H9 (cell line): ENCODE measurements at regions not wholly inside any gene's neighbourhood (a gene's known extent, or its start where the extent isn't known, plus 50 kb on each side); places are given as distances from the start of the nearest gene placed in this dataset.

Experiments used
- DNase-seq: peaks from one replicate; pipeline ENCODE4 v3.0.0-alpha.2; 2017
- H2AFZ ChIP-seq: one replicate; pipeline ENCODE4 v1.6.1; 2013; ENCODE audit warnings: mild to moderate bottlenecking, low read length, control low read depth, moderate library complexity
- H2AK5ac ChIP-seq: 2 replicates; pipeline ENCODE4 v1.6.1; 2013; ENCODE audit warnings: low read length, control low read depth, mixed read lengths; ENCODE audit not compliant: insufficient read length
- H2BK120ac ChIP-seq: one replicate; pipeline ENCODE4 v1.6.1; 2013; ENCODE audit warnings: low read depth, mild to moderate bottlenecking, low read length, control low read depth, inconsistent platforms; ENCODE audit not compliant: poor library complexity, severe bottlenecking
- H2BK12ac ChIP-seq: 2 replicates; pipeline ENCODE4 v1.6.1; 2013; ENCODE audit warnings: low read length, control low read depth, mixed read lengths, low read depth; ENCODE audit not compliant: insufficient read length
- H2BK15ac ChIP-seq: 2 replicates; pipeline ENCODE4 v1.6.1; 2013; ENCODE audit warnings: low read depth, low read length, control low read depth
- H2BK20ac ChIP-seq: one replicate; pipeline ENCODE4 v1.6.1; 2013; ENCODE audit warnings: low read depth, mild to moderate bottlenecking, low read length, control low read depth, inconsistent platforms; ENCODE audit not compliant: poor library complexity, severe bottlenecking
- H2BK5ac ChIP-seq: 2 replicates; pipeline ENCODE4 v1.6.1; 2013; ENCODE audit warnings: low read length, control low read depth, mixed read lengths; ENCODE audit not compliant: insufficient read length
- H3K14ac ChIP-seq: 2 replicates; pipeline ENCODE4 v1.6.1; 2013; ENCODE audit warnings: low read length, control low read depth; ENCODE audit not compliant: insufficient read depth
- H3K18ac ChIP-seq: 2 replicates; pipeline ENCODE4 v1.6.1; 2013; ENCODE audit warnings: low read depth, mild to moderate bottlenecking, mixed read lengths, low read length, control low read depth; ENCODE audit not compliant: insufficient read length
- H3K23ac ChIP-seq: 2 replicates; pipeline ENCODE4 v1.6.1; 2013; ENCODE audit warnings: low read length, control low read depth, mixed read lengths, low read depth; ENCODE audit not compliant: insufficient read length
- H3K23me2 ChIP-seq: 2 replicates; pipeline ENCODE4 v1.6.1; 2013; ENCODE audit warnings: low read depth, mild to moderate bottlenecking, mixed read lengths, low read length, control low read depth; ENCODE audit not compliant: insufficient read length, poor library complexity, severe bottlenecking
- H3K27ac ChIP-seq: 2 replicates; pipeline ENCODE4 v1.5.1; 2013; ENCODE audit warnings: low read length, control low read depth, mixed read lengths, low read depth; ENCODE audit not compliant: insufficient read length
- H3K27me3 ChIP-seq: 2 replicates; pipeline ENCODE4 v1.6.1; 2013; ENCODE audit warnings: low read length, control low read depth, inconsistent platforms; ENCODE audit not compliant: insufficient read depth
- H3K4ac ChIP-seq: 2 replicates; pipeline ENCODE4 v1.6.1; 2013; ENCODE audit warnings: low read depth, mild to moderate bottlenecking, control low read depth, inconsistent platforms, low read length, moderate library complexity
- H3K4me1 ChIP-seq: 2 replicates; pipeline ENCODE4 v1.6.1; 2013; ENCODE audit warnings: low read length, control low read depth, inconsistent platforms; ENCODE audit not compliant: insufficient read depth
- H3K4me2 ChIP-seq: 2 replicates; pipeline ENCODE4 v1.6.1; 2013; ENCODE audit warnings: low read length, control low read depth, mixed read lengths; ENCODE audit not compliant: insufficient read length, insufficient read depth
- H3K56ac ChIP-seq: 2 replicates; pipeline ENCODE4 v1.6.1; 2013; ENCODE audit warnings: low read depth, mild to moderate bottlenecking, mixed read lengths, low read length, control low read depth; ENCODE audit not compliant: insufficient read length
- H3K79me1 ChIP-seq: 2 replicates; pipeline ENCODE4 v1.6.1; 2013; ENCODE audit warnings: low read depth, mild to moderate bottlenecking, moderate library complexity, low read length, control low read depth, inconsistent platforms; ENCODE audit not compliant: insufficient read depth, poor library complexity, severe bottlenecking
- H3K79me2 ChIP-seq: 2 replicates; pipeline ENCODE4 v1.6.1; 2013; ENCODE audit warnings: low read length, control low read depth, inconsistent platforms; ENCODE audit not compliant: insufficient read depth
- H3K9ac ChIP-seq: 2 replicates; pipeline ENCODE4 v1.6.1; 2013; ENCODE audit warnings: low read length, control low read depth, mixed read lengths; ENCODE audit not compliant: insufficient read length; ENCODE audit errors: extremely low read depth
- H3K9me3 ChIP-seq: one replicate; pipeline ENCODE4 v1.6.1; 2013; ENCODE audit warnings: low read depth, low read length, inconsistent platforms; ENCODE audit not compliant: control insufficient read depth
- H3T11ph ChIP-seq: one replicate; pipeline ENCODE4 v1.6.1; 2013; ENCODE audit warnings: mild to moderate bottlenecking, low read length, control low read depth, inconsistent platforms
- H4K20me1 ChIP-seq: one replicate; pipeline ENCODE4 v1.6.1; 2013; ENCODE audit not compliant: control insufficient read depth, insufficient read length, insufficient read depth
- H4K5ac ChIP-seq: 2 replicates; pipeline ENCODE4 v1.6.1; 2013; ENCODE audit warnings: low read depth, mild to moderate bottlenecking, mixed read lengths, low read length, control low read depth; ENCODE audit not compliant: insufficient read length
- H4K8ac ChIP-seq: replicated peaks from 2 replicates; pipeline ENCODE4 v1.6.1; 2013; ENCODE audit warnings: low read length, control low read depth, mixed read lengths, low read depth; ENCODE audit not compliant: insufficient read length
- H4K91ac ChIP-seq: 2 replicates; pipeline ENCODE4 v1.6.1; 2013; ENCODE audit warnings: low read depth, mild to moderate bottlenecking, moderate library complexity, mixed read lengths, low read length, control low read depth; ENCODE audit not compliant: insufficient read length
- H3K27ac Mint-ChIP-seq, 3 experiments: 2 replicates in 2 of 3; 3 replicates in 1 of 3; pipeline ENCODE4 v1.8.0; 2020 to 2021; ENCODE audit warnings: mixed read lengths in 3 of 3, mild to moderate bottlenecking in 1 of 3, moderate library complexity in 1 of 3
- H3K27me3 Mint-ChIP-seq: 2 replicates; pipeline ENCODE4 v1.8.0; 2021; ENCODE audit warnings: low read depth, mild to moderate bottlenecking, moderate library complexity, mixed read lengths
- H3K36me3 Mint-ChIP-seq, 3 experiments: 2 replicates in 2 of 3; 3 replicates in 1 of 3; pipeline ENCODE4 v1.8.0; 2020 to 2021; ENCODE audit warnings: low read depth in 3 of 3, mixed read lengths in 3 of 3; ENCODE audit not compliant: insufficient read depth in 1 of 3
- H3K4me1 Mint-ChIP-seq, 2 experiments: 2 replicates each; pipeline ENCODE4 v1.8.0; 2020; ENCODE audit warnings: mixed read lengths in 2 of 2
- H3K4me3 Mint-ChIP-seq, 2 experiments: 2 replicates in 1 of 2; 3 replicates in 1 of 2; pipeline ENCODE4 v1.8.0; 2020 to 2021; ENCODE audit warnings: mild to moderate bottlenecking in 2 of 2, mixed read lengths in 2 of 2, moderate library complexity in 1 of 2
- H3K9me3 Mint-ChIP-seq, 2 experiments: 2 replicates in 1 of 2; 3 replicates in 1 of 2; pipeline ENCODE4 v1.8.0; 2020; ENCODE audit warnings: mild to moderate bottlenecking in 2 of 2, mixed read lengths in 2 of 2, moderate library complexity in 1 of 2
- WGBS: extraction: QIAGEN DNeasy Blood & Tissue Kit; methylation state at CpG from one replicate; pipeline ENCODE4 v1.1.7; 2013; ENCODE audit warnings: missing lambda C conversion rate, low lambda C conversion rate, mixed read lengths; ENCODE audit not compliant: insufficient read length; ENCODE audit errors: extremely low coverage; 5-methylcytosine and 5-hydroxymethylcytosine counted together
- TF ChIP-seq, protein P1 (sequence below): fragments of 200-600 bp; sonication (generic); conservative IDR thresholded peaks from 3 replicates; pipeline ENCODE4 v1.8.0; 2021; ENCODE audit warnings: antibody characterized with exemption, mild to moderate bottlenecking

DNA sequence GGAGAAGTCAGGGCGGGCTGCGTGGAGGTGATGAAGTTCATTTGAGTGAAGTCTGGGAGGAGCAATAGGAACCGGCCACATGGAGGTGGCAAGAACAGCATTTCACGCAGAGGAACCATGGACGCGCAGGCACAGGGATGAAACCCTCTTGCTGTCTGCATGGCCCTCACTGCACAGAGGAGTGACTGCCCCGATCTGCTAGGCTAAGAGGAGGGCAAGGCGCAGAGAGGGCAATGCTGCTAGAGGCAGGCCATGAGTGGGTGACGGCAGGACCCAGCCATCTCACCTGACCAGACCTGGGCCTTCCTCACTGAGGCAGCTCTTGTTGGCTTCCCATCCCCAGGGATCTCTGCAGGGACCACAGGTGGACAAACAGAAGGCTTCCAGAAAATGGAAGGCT is 90.3 kb downstream of the BARX1 start:
- Histone ChIP-seq H3K23ac (no peak overlapping the region), H4K5ac (no peak overlapping the region), H3K4me1 (peaks cover 3% of the 10 kb centered on the region; the same call in 1 of the 2 replicates), H3K27ac (no peak overlapping the region), H3K23me2 (no peaks in the 10 kb centered on the region), H3K4me2 (no peak overlapping the region), H3K9me3 (no peaks in the 10 kb centered on the region), H2BK20ac (no peak overlapping the region), H3K79me1 (no peaks in the 10 kb centered on the region), H3K14ac (no peak overlapping the region), H2BK120ac (no peak overlapping the region), H2AFZ (no peak overlapping the region), H3K27me3 (no peaks in the 10 kb centered on the region), H3K18ac (no peak overlapping the region), H3K56ac (no peak overlapping the region), H2BK12ac (no peak overlapping the region), H3K9ac (no peak overlapping the region), H3T11ph (no peak overlapping the region), H3K4ac (no peak overlapping the region), H4K20me1 (no peaks in the 10 kb centered on the region), H4K91ac (no peak overlapping the region), H2AK5ac (no peak overlapping the region), H4K8ac (no peak overlapping the region), H3K79me2 (no peaks in the 10 kb centered on the region), H2BK5ac (no peak overlapping the region), H2BK15ac (no peak overlapping the region)
- Mint-ChIP-seq H3K36me3 (no peaks in the 10 kb centered on the region), H3K9me3 (no peaks in the 10 kb centered on the region; a peak in 1 of 5 replicates), H3K27ac (no peak overlapping the region; a peak in 1 of 7 replicates), H3K4me1 (peaks cover 22 to 41% of the 10 kb centered on the region in 2 experiments), H3K27me3 (peaks cover 10% of the 10 kb centered on the region), H3K4me3 (no peak overlapping the region)
- DNase-seq = no peak
- WGBS = no CpG with 5 or more reads among the region's 9 CpGs
- TF ChIP-seq, protein P1, sequence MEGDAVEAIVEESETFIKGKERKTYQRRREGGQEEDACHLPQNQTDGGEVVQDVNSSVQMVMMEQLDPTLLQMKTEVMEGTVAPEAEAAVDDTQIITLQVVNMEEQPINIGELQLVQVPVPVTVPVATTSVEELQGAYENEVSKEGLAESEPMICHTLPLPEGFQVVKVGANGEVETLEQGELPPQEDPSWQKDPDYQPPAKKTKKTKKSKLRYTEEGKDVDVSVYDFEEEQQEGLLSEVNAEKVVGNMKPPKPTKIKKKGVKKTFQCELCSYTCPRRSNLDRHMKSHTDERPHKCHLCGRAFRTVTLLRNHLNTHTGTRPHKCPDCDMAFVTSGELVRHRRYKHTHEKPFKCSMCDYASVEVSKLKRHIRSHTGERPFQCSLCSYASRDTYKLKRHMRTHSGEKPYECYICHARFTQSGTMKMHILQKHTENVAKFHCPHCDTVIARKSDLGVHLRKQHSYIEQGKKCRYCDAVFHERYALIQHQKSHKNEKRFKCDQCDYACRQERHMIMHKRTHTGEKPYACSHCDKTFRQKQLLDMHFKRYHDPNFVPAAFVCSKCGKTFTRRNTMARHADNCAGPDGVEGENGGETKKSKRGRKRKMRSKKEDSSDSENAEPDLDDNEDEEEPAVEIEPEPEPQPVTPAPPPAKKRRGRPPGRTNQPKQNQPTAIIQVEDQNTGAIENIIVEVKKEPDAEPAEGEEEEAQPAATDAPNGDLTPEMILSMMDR = no peak
